Heart left ventricle (tissue), 16 donors: ENCODE measurements at regions not wholly inside any gene's neighbourhood (a gene's known extent, or its start where the extent isn't known, plus 50 kb on each side); places are given as distances from the start of the nearest gene placed in this dataset.

Source experiments
- ATAC-seq, 4 donors: fragments of 200-7000 bp; cut with Tn5 transposase; one replicate each; pipeline ENCODE4 v1.9.1; 2020 to 2022; ENCODE audit warnings: moderate library complexity in 4 of 4, mild to moderate bottlenecking in 3 of 4, moderate number of reproducible peaks in 1 of 4
- DNase-seq, 5 donors: peaks; one replicate each; pipeline ENCODE4 v3.0.0-alpha.2; 2020
- H3K27ac ChIP-seq, 12 donors: fragments of 200-600 bp; sonication (generic) in 4 of 12; one replicate each; pipeline versions ENCODE4 v1.5.0 to v1.8.0; 2016 to 2022; ENCODE audit warnings: mild to moderate bottlenecking in 2 of 12
- H3K27me3 ChIP-seq, 9 donors: fragments of 200-600 bp; sonication (generic) in 2 of 9; one replicate each; pipeline versions ENCODE4 v1.5.1 to v1.8.0; 2016 to 2022; ENCODE audit warnings: mild to moderate bottlenecking in 3 of 9
- H3K36me3 ChIP-seq, 9 donors: fragments of 200-600 bp; sonication (generic) in 2 of 9; one replicate each; pipeline versions ENCODE4 v1.5.0 to v1.8.0; 2018 to 2022; ENCODE audit warnings: mild to moderate bottlenecking in 2 of 9
- H3K4me1 ChIP-seq, 12 donors: fragments of 200-600 bp; sonication (generic) in 4 of 12; one replicate each; pipeline versions ENCODE4 v1.5.0 to v1.8.0; 2016 to 2022; ENCODE audit warnings: mild to moderate bottlenecking in 3 of 12
- H3K4me3 ChIP-seq, 12 donors: fragments of 200-600 bp; sonication (generic) in 4 of 12; one replicate each; pipeline versions ENCODE4 v1.5.0 to v1.8.0; 2017 to 2022; ENCODE audit warnings: mild to moderate bottlenecking in 9 of 12, moderate library complexity in 4 of 12
- H3K9me3 ChIP-seq, 12 donors: fragments of 200-600 bp; sonication (generic) in 4 of 12; one replicate each; pipeline versions ENCODE4 v1.5.0 to v1.8.0; 2016 to 2022; ENCODE audit warnings: mild to moderate bottlenecking in 1 of 12
- POLR2A ChIP-seq, 2 donors: fragments of 450-650 bp; IDR thresholded peaks; one replicate each; pipeline ENCODE4 v1.6.1; 2017; ENCODE audit warnings: antibody characterized with exemption in 2 of 2, mild to moderate bottlenecking in 2 of 2, moderate library complexity in 2 of 2
- WGBS, 4 donors: extraction: QIAGEN DNeasy Blood & Tissue Kit in 2 of 4; methylation state at CpG; one replicate each; pipeline versions ENCODE4 v1.1.5 to v1.1.7; 2013 to 2018; 5-methylcytosine and 5-hydroxymethylcytosine counted together
- intact Hi-C, 10 donors: fragments of 100-400 bp; cut with DNase I; formaldehyde crosslinking; loops; one replicate each; pipeline versions ENCODE4 v1.11.1 to v1.14.2; 2022
- TF ChIP-seq, protein P1 (sequence below), 12 donors: fragments of 200-600 bp; sonication (generic) in 4 of 12; IDR thresholded peaks; one replicate each; pipeline versions ENCODE4 v1.5.0 to v1.8.0; 2018 to 2022; ENCODE audit warnings: antibody characterized with exemption in 12 of 12, mild to moderate bottlenecking in 5 of 12
- donor health status: ischemic (EF 13 %, LVEDD 7.1; RV severe dilation, severe dysfunction).
- donor health status: healthy with polysubstance abuse.
- donor health status: DM: no; HTN: yes; CAD: no.
- donor health status: DM: no; HTN: no; CAD: no.
- donor health status: ischemic (EF 25% LVEDD 6.9; RV normal size, moderate dysfunction).
- donor health status: ischemic (EF 25% LVEDD 5.7; RV mildly dilated, moderate dysfunction).
- donor health status: healthy.
- donor health status: DM: yes; HTN: yes; CAD: no.
- donor health status: ischemic (EF 35%, LVEDD 5.7; RV mildly dilated, moderate dysfunction).
- donor health status: nonischemic (EF 11% LVEDD 7.7; RV severe dilation, severe dysfunction).
- donor health status: DM: yes; HTN: yes; CAD: no.
- donor health status: PGD.
- donor health status: ischemic (EF 29% LVEDD 5.4; RV normal size, mild dysfunction).
- donor health status: nonischemic (EF 23%, LVEDD 6.1; RV moderate dilation, normal function).

- TF ChIP-seq, protein P1, sequence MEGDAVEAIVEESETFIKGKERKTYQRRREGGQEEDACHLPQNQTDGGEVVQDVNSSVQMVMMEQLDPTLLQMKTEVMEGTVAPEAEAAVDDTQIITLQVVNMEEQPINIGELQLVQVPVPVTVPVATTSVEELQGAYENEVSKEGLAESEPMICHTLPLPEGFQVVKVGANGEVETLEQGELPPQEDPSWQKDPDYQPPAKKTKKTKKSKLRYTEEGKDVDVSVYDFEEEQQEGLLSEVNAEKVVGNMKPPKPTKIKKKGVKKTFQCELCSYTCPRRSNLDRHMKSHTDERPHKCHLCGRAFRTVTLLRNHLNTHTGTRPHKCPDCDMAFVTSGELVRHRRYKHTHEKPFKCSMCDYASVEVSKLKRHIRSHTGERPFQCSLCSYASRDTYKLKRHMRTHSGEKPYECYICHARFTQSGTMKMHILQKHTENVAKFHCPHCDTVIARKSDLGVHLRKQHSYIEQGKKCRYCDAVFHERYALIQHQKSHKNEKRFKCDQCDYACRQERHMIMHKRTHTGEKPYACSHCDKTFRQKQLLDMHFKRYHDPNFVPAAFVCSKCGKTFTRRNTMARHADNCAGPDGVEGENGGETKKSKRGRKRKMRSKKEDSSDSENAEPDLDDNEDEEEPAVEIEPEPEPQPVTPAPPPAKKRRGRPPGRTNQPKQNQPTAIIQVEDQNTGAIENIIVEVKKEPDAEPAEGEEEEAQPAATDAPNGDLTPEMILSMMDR (IDR thresholded peaks at IDR 0.05): no peak
- no peak for TF ChIP-seq POLR2A (IDR thresholded peaks at IDR 0.05)
- Histone ChIP-seq H3K27ac (no peak overlapping the region), H3K9me3 (no peaks in the 10 kb centered on the region), H3K4me1 (no peaks in the 10 kb centered on the region), H3K27me3 (no peaks in the 10 kb centered on the region), H3K36me3 (no peaks in the 10 kb centered on the region), H3K4me3 (no peak overlapping the region)
- no peak for DNase-seq
- intact Hi-C loops: no loop called here
- WGBS, 4 donors: 83 to 90% (median 86%) methylated on average over 4 of the region's 4 CpGs
- no peak for ATAC-seq
These were observed 93.7 kb downstream of the HS1BP3 start for GRCh38 chr2:20557226-20557625.

DNA sequence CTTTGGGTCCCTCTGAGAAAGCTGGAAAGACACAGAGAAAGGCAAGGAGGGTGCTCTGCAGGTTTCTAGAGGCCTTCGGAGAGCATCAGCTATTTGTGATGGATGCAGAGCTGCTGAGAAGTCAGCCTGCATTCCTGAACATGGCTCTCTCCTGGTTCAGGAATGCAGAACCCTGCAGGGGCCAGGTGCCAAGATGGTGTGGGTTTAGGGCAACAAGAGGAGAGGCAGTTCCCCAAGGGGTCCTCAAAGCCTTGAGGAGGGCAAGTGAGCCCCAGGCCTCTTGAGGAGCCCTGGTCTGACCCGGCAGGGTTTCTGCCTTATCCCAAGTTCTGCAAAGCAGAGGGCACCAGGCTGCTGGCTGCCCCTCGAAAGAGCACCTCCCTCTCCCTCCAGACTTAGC, 93.3 kb downstream of the HS1BP3 start:
- no peak for ATAC-seq
- 90 to 95% (median 92%) methylated on average over 3 of the region's 3 CpGs for WGBS, 4 donors
- intact Hi-C loops: no loop called here
- Histone ChIP-seq H3K27ac (no peak overlapping the region), H3K4me3 (no peak overlapping the region), H3K27me3 (no peaks in the 10 kb centered on the region), H3K4me1 (no peaks in the 10 kb centered on the region), H3K36me3 (no peaks in the 10 kb centered on the region), H3K9me3 (no peaks in the 10 kb centered on the region)
- TF ChIP-seq POLR2A (IDR thresholded peaks at IDR 0.05): no peak
- TF ChIP-seq, protein P1 (IDR thresholded peaks at IDR 0.05): no peak
- DNase-seq: peak in 1 of 5 donors; percentile 15

DNA sequence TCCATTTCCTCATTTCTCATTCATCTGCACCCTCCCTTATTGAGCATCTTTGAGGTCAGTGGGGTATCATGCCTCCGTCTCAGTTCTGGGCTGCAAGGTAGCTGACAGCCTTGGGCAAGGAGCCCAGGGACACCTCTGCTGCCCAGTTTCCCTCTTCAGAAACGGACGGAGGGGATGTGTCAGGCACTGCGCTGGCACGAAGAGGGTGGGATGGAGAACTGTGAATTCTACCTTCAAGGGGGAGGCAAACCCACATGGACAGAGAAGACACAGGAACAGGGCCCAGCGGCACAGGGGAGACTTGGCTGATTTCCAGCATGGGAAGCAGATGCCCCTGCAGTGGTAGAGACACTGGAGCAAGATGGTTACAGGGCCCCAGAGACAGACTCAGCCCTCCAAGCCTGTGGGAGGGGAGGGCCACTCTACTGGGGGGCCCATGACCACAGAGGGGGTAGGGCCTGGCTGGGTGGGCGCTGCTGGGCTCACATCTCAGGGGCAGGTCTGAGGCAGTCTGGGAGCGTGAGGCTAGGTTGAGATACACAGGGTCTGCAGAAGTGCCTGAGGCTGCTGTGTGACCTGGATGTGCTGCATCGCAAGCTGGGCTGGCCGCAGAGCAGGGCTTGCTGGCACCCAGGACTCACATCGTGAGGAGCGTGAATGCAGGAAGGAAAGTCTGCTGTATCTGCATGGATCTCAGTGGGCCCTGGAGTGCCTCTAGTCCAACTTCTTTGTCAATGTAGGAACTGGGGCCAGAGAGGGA, 92.3 kb downstream of the HS1BP3 start:
- TF ChIP-seq, protein P1 (IDR thresholded peaks at IDR 0.05): no peak
- no peak for TF ChIP-seq POLR2A (IDR thresholded peaks at IDR 0.05)
- peak in 2 of 5 donors; percentile 7 to 14 for DNase-seq
- Histone ChIP-seq H3K27ac (no peak overlapping the region), H3K36me3 (no peaks in the 10 kb centered on the region), H3K4me3 (no peak overlapping the region), H3K27me3 (no peaks in the 10 kb centered on the region), H3K9me3 (no peaks in the 10 kb centered on the region), H3K4me1 (no peaks in the 10 kb centered on the region)
- intact Hi-C loops: no loop called here
- ATAC-seq: no peak
- WGBS, 4 donors: 90 to 96% (median 94%) methylated on average over 12 of the region's 12 CpGs

DNA sequence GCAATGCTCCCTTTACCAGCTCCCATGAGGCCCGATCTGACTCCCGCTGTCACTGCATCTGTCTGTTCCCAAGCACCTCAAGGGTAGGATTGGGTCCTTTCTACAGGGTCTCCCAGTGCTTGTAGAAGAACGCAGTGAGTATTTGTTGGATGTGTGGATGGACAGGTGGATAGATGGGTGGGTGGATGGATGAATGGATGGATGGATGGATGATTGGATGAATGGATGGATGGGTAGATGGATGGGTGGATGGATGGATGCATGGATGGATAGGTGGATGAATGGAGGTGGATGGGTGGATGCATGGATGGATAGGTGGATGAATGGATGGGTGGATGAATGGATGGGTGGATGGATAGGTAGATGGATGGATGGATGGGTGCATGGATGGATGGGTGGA, 91.6 kb downstream of the HS1BP3 start:
- H3K36me3 ChIP-seq: no peaks in the 10 kb centered on the region
- WGBS, 4 donors: 94 to 100% (median 97%) methylated on average over 3 of the region's 3 CpGs
- H3K27me3 ChIP-seq: no peaks in the 10 kb centered on the region
- intact Hi-C loops: no loop called here
- H3K4me3 ChIP-seq: no peak overlapping the region
- peaks cover 0 to 2% (median 0%) of the 10 kb centered on the region in 12 donors for H3K4me1 ChIP-seq
- ATAC-seq (no peak), DNase-seq (no peak)
- TF ChIP-seq, protein P1 (IDR thresholded peaks at IDR 0.05): no peak
- no peak for TF ChIP-seq POLR2A (IDR thresholded peaks at IDR 0.05)
- H3K27ac ChIP-seq: no peak overlapping the region
- H3K9me3 ChIP-seq: no peaks in the 10 kb centered on the region
